ENCODE measurements at regions not wholly inside any gene's neighbourhood (a gene's known extent, or its start where the extent isn't known, plus 50 kb on each side); places are given as distances from the start of the nearest gene placed in this dataset.

GRCh38 chr4:183788308-183788905, 116.7 kb upstream of the STOX2 start:
- H3K36me3 ChIP-seq (ENCODE audit: control insufficient read depth, insufficient read depth, low read length): no peaks in the 10 kb centered on the region
- no peaks in the 10 kb centered on the region for H3K4me1 ChIP-seq (ENCODE audit: control insufficient read depth, insufficient read depth, low read length)
- H3K27ac ChIP-seq (ENCODE audit: low read length): no peak overlapping the region
- no peak for ATAC-seq
- TF ChIP-seq REST (IDR thresholded peaks at IDR 0.05; ENCODE audit: insufficient read depth in 1 of 2, low read depth in 2 of 2, low read length in 1 of 2): no peak
- H3K9me3 ChIP-seq (ENCODE audit: control insufficient read depth, insufficient read depth, low read depth, low read length): no peaks in the 10 kb centered on the region; the same call in 1 of the 2 replicates
- no TSS peak for BruUV-seq (replicated peaks)
- H3K27me3 ChIP-seq (ENCODE audit: control insufficient read depth, insufficient read depth, low read length): no peaks in the 10 kb centered on the region
- intact Hi-C loops (cut with micrococcal nuclease; ENCODE audit: unreplicated experiment) (no loop called here), in situ Hi-C loops (cut with HindIII; ENCODE audit: low pct_unique_long_range_greater_than_20kb, low sequenced_read_pairs) (no loop called here)
- no peak overlapping the region for H3K4me3 ChIP-seq (ENCODE audit: low read depth in 2 of 2, low read length in 2 of 2)
- POLR2A ChIA-PET: no interaction called here
- DNase-seq (ENCODE audit: low read depth, low spot score): no peak
- CTCF ChIA-PET: no interaction called here

- no peak overlapping the region for H3K27ac ChIP-seq (ENCODE audit: low read length)
- BruUV-seq (replicated peaks): no TSS peak
- ChIA-PET CTCF (no interaction called here), POLR2A (no interaction called here)
- peaks cover 4% of the 10 kb centered on the region; the same call in 1 of the 2 replicates for H3K9me3 ChIP-seq (ENCODE audit: control insufficient read depth, insufficient read depth, low read depth, low read length)
- ATAC-seq (no peak), DNase-seq (ENCODE audit: low read depth, low spot score) (no peak)
- no peaks in the 10 kb centered on the region for H3K27me3 ChIP-seq (ENCODE audit: control insufficient read depth, insufficient read depth, low read length)
- in situ Hi-C loops (cut with HindIII; ENCODE audit: low pct_unique_long_range_greater_than_20kb, low sequenced_read_pairs): no loop called here
- H3K4me1 ChIP-seq (ENCODE audit: control insufficient read depth, insufficient read depth, low read length): no peaks in the 10 kb centered on the region
- no peak for TF ChIP-seq CTCF (IDR thresholded peaks at IDR 0.05)
- no peak for TF ChIP-seq TCF7L2 (IDR thresholded peaks at IDR 0.05; ENCODE audit: low read depth, low read length)
- no peak for TF ChIP-seq POLR2AphosphoS5 (IDR thresholded peaks at IDR 0.05; ENCODE audit: low read depth, low read length)
- no peak for TF ChIP-seq SIN3A (IDR thresholded peaks at IDR 0.05; ENCODE audit: borderline replicate concordance, insufficient read depth, low read depth, low read length)
- TF ChIP-seq REST (IDR thresholded peaks at IDR 0.05; ENCODE audit: insufficient read depth in 1 of 2, low read depth in 2 of 2, low read length in 1 of 2): no peak
- H3K4me3 ChIP-seq (ENCODE audit: low read depth in 2 of 2, low read length in 2 of 2): no peak overlapping the region
- no peaks in the 10 kb centered on the region for H3K36me3 ChIP-seq (ENCODE audit: control insufficient read depth, insufficient read depth, low read length)
- intact Hi-C loops (cut with micrococcal nuclease; ENCODE audit: unreplicated experiment): no loop called here
Measured at GRCh38 chr4:183789657-183790056, 115.5 kb upstream of the STOX2 start.
